SK-N-SH treated with all-trans-retinoic acid at 6 μM for 48 hours (cell line): ENCODE measurements at regions not wholly inside any gene's neighbourhood (a gene's known extent, or its start where the extent isn't known, plus 50 kb on each side); places are given as distances from the start of the nearest gene placed in this dataset.

Experiments
- ARNTL ChIP-seq: fragments of 450-650 bp; formaldehyde crosslinking; IDR thresholded peaks from 2 replicates; pipeline ENCODE4 v1.5.0; 2020; ENCODE audit warnings: low read depth, mild to moderate bottlenecking, moderate library complexity, borderline replicate concordance
- ESRRG ChIP-seq: fragments of 250-450 bp; sonication (Bioruptor Pico); IDR thresholded peaks from 2 replicates; pipeline ENCODE4 v1.6.1; 2021; ENCODE audit warnings: mild to moderate bottlenecking
- GLIS3 ChIP-seq: fragments of 250-450 bp; sonication (Bioruptor Pico); IDR thresholded peaks from 2 replicates; pipeline ENCODE4 v1.5.0; 2020; ENCODE audit warnings: mild to moderate bottlenecking, moderate library complexity
- ISL1 ChIP-seq: fragments of 250-450 bp; sonication (Bioruptor Pico); IDR thresholded peaks from 2 replicates; pipeline ENCODE4 v2.1.2; 2022; ENCODE audit warnings: mild to moderate bottlenecking, moderate library complexity
- TF ChIP-seq, protein P1 (sequence below): fragments of 250-450 bp; sonication (Bioruptor Pico); IDR thresholded peaks from 2 replicates; pipeline ENCODE4 v1.5.1; 2021; ENCODE audit warnings: mild to moderate bottlenecking, moderate library complexity
- TF ChIP-seq, protein P2 (sequence below): fragments of 250-450 bp; sonication (Bioruptor Pico); IDR thresholded peaks from 2 replicates; pipeline ENCODE4 v1.5.1; 2020; ENCODE audit warnings: low read depth, mild to moderate bottlenecking, moderate library complexity

DNA sequence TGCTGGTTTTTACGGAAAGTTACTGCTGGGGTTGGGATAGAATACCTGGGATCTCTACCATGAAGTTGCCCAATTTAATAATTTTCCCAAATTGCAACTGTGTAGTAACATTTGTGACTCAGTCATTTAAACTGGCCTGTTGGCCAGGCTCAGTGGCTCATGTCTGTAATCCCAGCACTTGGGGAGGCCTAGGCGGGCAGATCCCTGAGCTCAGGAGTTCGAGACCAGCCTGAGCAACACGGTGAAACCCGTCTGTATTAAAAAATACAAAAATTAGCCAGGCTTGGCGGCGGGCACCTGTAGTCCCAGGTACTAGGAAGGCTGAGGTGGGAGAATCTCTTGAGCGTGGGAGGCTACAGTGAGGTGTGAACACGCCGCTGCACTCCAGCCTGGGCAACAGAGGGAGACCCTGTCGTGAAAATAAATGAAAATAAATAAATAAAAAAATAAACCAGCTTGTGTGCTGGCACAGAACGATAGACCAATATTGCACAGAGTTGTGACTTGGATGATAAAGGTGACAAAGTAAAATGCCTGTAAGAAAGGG is 160.7 kb upstream of the ZNF608 start:
- TF ChIP-seq ISL1 (CRISPR knock-in tag) (no peak), ESRRG (CRISPR knock-in tag) (no peak), ARNTL (CRISPR knock-in tag) (no peak), GLIS3 (CRISPR knock-in tag) (no peak)
- TF ChIP-seq, protein P1, sequence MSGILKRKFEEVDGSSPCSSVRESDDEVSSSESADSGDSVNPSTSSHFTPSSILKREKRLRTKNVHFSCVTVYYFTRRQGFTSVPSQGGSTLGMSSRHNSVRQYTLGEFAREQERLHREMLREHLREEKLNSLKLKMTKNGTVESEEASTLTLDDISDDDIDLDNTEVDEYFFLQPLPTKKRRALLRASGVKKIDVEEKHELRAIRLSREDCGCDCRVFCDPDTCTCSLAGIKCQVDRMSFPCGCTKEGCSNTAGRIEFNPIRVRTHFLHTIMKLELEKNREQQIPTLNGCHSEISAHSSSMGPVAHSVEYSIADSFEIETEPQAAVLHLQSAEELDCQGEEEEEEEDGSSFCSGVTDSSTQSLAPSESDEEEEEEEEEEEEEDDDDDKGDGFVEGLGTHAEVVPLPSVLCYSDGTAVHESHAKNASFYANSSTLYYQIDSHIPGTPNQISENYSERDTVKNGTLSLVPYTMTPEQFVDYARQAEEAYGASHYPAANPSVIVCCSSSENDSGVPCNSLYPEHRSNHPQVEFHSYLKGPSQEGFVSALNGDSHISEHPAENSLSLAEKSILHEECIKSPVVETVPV (CRISPR knock-in tag): no peak
- TF ChIP-seq, protein P2, sequence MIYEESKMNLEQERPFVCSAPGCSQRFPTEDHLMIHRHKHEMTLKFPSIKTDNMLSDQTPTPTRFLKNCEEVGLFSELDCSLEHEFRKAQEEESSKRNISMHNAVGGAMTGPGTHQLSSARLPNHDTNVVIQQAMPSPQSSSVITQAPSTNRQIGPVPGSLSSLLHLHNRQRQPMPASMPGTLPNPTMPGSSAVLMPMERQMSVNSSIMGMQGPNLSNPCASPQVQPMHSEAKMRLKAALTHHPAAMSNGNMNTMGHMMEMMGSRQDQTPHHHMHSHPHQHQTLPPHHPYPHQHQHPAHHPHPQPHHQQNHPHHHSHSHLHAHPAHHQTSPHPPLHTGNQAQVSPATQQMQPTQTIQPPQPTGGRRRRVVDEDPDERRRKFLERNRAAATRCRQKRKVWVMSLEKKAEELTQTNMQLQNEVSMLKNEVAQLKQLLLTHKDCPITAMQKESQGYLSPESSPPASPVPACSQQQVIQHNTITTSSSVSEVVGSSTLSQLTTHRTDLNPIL (CRISPR knock-in tag): no peak
